ELR (cell line): ENCODE measurements at regions not wholly inside any gene's neighbourhood (a gene's known extent, or its start where the extent isn't known, plus 50 kb on each side); places are given as distances from the start of the nearest gene placed in this dataset.
A peak's percentile ranks its signal among the peaks of the same experiment; 100 is the strongest.
"Not testable (repeated sequence)": the region's sequence is repeated elsewhere in the genome, so short reads cannot be mapped to it uniquely, and the experiment has no call there.

ENCODE experiments used
- DNase-seq: peaks from one replicate; pipeline ENCODE4 v3.0.0-alpha.2; 2015; ENCODE audit warnings: low read depth

- no peak for DNase-seq
These were observed 284.9 kb downstream of the C1D start for GRCh38 chr2:67777836-67778429.

GRCh38 chr2:67780841-67781240 lies 282.0 kb downstream of the C1D start:
- DNase-seq = not testable (repeated sequence)

GRCh38 chr2:67782443-67782842 lies 280.4 kb downstream of the C1D start:
- no peak for DNase-seq

GRCh38 chr2:67783026-67783425 lies 279.8 kb downstream of the C1D start:
- no peak for DNase-seq

GRCh38 chr2:67790622-67791021 lies 272.2 kb downstream of the C1D start:
- DNase-seq = peak; percentile 80

GRCh38 chr2:67792191-67792590 lies 270.6 kb downstream of the C1D start:
- no peak for DNase-seq

GRCh38 chr2:67792681-67793091 lies 270.1 kb downstream of the C1D start:
- DNase-seq = no peak

- DNase-seq = peak; percentile 34
These were observed 264.8 kb downstream of the C1D start for GRCh38 chr2:67797801-67798540.

- DNase-seq = no peak
These were observed 264.2 kb downstream of the C1D start for GRCh38 chr2:67798541-67799160.

GRCh38 chr2:67799886-67800285 lies 262.9 kb downstream of the C1D start:
- DNase-seq = no peak

GRCh38 chr2:67802291-67802690 lies 260.5 kb downstream of the C1D start:
- DNase-seq = no peak

- no peak for DNase-seq
These were observed 260.0 kb downstream of the C1D start for GRCh38 chr2:67802824-67803223.

GRCh38 chr2:67806816-67807215 lies 256.0 kb downstream of the C1D start:
- DNase-seq = no peak

- DNase-seq = no peak
These were observed 254.7 kb downstream of the C1D start for GRCh38 chr2:67808112-67808511.

GRCh38 chr2:67812682-67813081 lies 250.1 kb downstream of the C1D start:
- DNase-seq = no peak

- DNase-seq = no peak
These were observed 239.1 kb downstream of the C1D start for GRCh38 chr2:67823726-67824125.

- peak; percentile 31 for DNase-seq
These were observed 238.6 kb downstream of the C1D start for GRCh38 chr2:67824186-67824585.

GRCh38 chr2:67825476-67825875 lies 237.3 kb downstream of the C1D start:
- DNase-seq = peak; percentile 85

- DNase-seq = no peak
These were observed 234.7 kb downstream of the C1D start for GRCh38 chr2:67828066-67828465.

GRCh38 chr2:67829470-67829869 lies 233.3 kb downstream of the C1D start:
- DNase-seq = no peak

- no peak for DNase-seq
These were observed 229.2 kb downstream of the C1D start for GRCh38 chr2:67833632-67834031.

- DNase-seq = no peak
These were observed 228.3 kb downstream of the C1D start for GRCh38 chr2:67834482-67834881.

GRCh38 chr2:67835266-67835665 lies 227.5 kb downstream of the C1D start:
- DNase-seq = no peak
